ENCODE measurements at regions not wholly inside any gene's neighbourhood (a gene's known extent, or its start where the extent isn't known, plus 50 kb on each side); places are given as distances from the start of the nearest gene placed in this dataset.

- no peak for TF ChIP-seq POLR2A (IDR thresholded peaks at IDR 0.05; ENCODE audit: low read depth, low read length)
- no peak for TF ChIP-seq POLR2AphosphoS5 (IDR thresholded peaks at IDR 0.05; ENCODE audit: low read depth, low read length)
- no peak for TF ChIP-seq TAF1 (IDR thresholded peaks at IDR 0.05; ENCODE audit: low read depth, low read length)
- no peak for TF ChIP-seq SPI1 (IDR thresholded peaks at IDR 0.05; ENCODE audit: low read depth, low read length)
- TF ChIP-seq POU2F2 (IDR thresholded peaks at IDR 0.05; ENCODE audit: low read depth, low read length): no peak
Observed at GRCh38 chr11:127138613-127139012, 138.0 kb upstream of the KIRREL3 start.

Data from GM12891 (cell line).